ENCODE measurements at regions not wholly inside any gene's neighbourhood (a gene's known extent, or its start where the extent isn't known, plus 50 kb on each side); places are given as distances from the start of the nearest gene placed in this dataset.

DNA sequence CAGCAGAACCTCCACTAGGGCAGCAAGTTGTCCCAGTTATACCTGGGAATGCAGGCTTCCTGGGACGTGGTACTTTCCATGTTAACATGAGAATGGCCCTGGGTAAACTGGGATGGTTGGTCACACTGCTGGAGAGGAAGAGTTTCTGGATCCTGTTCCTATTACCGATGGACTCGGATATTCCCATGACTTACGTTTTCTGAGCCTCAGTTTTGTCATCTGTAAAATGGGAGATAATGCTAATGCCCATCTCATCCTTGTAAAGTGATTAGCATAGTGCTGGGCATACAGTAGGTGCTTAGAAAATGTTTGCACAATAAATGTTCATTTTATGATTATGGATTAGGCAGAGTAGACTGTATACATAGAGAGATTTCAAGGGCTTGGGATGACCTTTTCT, 280.9 kb upstream of the EEF2KMT start:
- no peak for DNase-seq

- no peak for DNase-seq
These were observed 279.8 kb upstream of the EEF2KMT start for GRCh38 chr16:5377280-5377898.

DNA sequence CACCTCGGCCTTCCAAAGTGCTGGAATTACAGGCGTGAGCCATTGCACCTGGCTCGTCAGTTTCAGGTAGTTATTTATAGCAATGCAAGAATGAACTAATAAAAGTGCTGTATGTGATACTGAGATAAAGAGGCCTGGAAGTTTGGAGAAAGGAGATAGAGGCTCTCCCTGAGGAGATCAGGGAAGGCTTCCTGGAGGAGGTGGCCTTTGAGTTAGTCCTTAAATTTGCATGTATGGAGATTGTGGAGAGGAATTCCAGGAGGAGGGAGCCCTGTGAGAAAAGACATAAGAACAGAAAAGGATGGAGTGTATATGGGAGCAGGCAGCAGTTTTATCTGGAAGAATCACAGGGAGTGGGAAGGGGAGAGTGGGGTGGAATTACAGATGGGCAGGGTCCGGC, 276.6 kb upstream of the EEF2KMT start:
- no peak for DNase-seq

GRCh38 chr16:5367951-5368350, 270.4 kb upstream of the EEF2KMT start:
- DNase-seq, result no peak

GRCh38 chr16:5366126-5366525, 268.5 kb upstream of the EEF2KMT start:
- no peak for DNase-seq

- DNase-seq, result no peak
These were observed 266.6 kb upstream of the EEF2KMT start for GRCh38 chr16:5364186-5364585.

DNA sequence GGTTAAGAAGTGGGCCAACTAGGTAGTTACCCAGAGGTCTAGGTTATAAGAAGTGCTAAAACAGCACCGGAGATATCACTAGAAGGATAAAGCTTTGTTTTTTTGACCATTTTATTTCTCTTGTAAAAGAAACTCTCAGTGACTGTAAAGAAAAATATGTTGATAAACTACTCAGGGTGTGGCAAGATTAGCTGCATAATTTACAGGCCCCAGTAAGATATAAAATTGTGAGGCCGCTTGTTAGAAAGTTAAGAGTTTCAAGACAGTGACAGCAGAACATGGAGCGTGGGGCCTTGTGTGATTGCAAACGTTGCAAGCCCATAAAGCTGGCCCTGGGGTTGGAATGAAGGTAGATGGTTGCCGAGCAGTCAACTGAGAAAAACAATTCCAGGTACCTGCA, 263.7 kb upstream of the EEF2KMT start:
- DNase-seq, result no peak

- DNase-seq, result no peak
These were observed 257.1 kb upstream of the EEF2KMT start for GRCh38 chr16:5354645-5355044.

- no peak for DNase-seq
These were observed 252.3 kb upstream of the EEF2KMT start for GRCh38 chr16:5349670-5350517.

GRCh38 chr16:5349101-5349500, 251.5 kb upstream of the EEF2KMT start:
- no peak for DNase-seq

DNA sequence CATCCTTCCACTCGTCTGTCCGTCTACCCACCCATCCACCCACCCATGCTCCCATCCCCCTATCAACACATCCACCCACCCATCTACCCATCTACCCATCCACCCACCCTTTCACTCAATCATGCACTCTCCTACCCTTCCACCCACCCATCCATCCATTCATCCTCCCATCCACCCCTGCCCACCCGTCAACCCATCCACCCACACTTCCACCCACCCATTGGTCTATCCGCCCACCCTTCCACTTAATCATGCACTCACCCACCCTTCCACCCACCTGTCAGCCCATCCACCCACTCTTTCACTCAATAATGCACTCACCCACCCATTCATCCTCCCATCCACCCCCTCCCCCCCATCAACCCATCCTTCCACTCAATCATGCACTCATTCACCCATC, 250.0 kb upstream of the EEF2KMT start:
- no peak for DNase-seq

- DNase-seq, result no peak
These were observed 239.3 kb upstream of the EEF2KMT start for GRCh38 chr16:5336941-5337340.

DNA sequence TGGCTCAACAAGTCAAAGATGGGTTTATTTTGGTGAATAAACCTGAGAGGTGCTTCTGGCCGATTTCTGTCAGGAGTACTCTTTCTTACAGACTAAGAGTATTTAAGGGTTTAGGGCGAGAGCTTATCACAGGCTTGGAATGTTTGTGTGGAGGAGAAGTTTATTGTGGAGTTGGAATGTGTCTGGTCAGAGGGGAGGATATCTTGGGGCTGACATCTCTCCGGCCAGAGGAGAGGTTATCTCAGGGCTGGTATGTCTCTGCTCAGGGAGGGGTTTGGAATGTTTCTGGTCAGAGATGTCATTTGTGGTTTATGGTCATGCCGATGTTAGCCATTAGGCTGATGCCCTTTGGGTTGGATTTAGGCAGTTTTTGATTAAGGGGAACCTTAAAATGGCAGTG, 236.4 kb upstream of the EEF2KMT start:
- DNase-seq, result no peak

GRCh38 chr16:5333126-5333525, 235.5 kb upstream of the EEF2KMT start:
- DNase-seq, result no peak

GRCh38 chr16:5330058-5330457, 232.5 kb upstream of the EEF2KMT start:
- DNase-seq, result no peak

DNA sequence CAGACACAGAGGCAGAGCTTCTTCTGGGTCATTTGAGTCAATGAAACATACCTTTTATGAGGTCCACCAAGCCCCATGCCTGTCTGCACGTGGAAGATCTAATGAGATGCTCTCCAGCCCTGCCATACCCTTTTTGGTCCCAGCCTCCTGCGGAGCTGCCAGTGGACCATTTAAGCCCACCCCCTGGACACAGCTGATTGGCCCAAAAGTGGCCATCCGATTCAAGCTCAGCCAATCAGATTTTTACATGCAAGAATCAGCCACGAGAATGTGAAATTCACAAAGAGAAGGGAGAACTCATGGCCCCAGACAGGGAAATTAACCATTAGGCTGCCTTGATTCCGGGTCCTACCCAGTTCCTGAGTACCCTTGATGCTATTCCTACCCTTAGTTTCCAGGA, 231.0 kb upstream of the EEF2KMT start:
- DNase-seq, result no peak

GRCh38 chr16:5326395-5326794, 228.8 kb upstream of the EEF2KMT start:
- no peak for DNase-seq

- no peak for DNase-seq
These were observed 228.3 kb upstream of the EEF2KMT start for GRCh38 chr16:5325932-5326331.

- no peak for DNase-seq
These were observed 225.9 kb upstream of the EEF2KMT start for GRCh38 chr16:5323284-5324141.

GRCh38 chr16:5321930-5322329, 224.3 kb upstream of the EEF2KMT start:
- no peak for DNase-seq

DNA sequence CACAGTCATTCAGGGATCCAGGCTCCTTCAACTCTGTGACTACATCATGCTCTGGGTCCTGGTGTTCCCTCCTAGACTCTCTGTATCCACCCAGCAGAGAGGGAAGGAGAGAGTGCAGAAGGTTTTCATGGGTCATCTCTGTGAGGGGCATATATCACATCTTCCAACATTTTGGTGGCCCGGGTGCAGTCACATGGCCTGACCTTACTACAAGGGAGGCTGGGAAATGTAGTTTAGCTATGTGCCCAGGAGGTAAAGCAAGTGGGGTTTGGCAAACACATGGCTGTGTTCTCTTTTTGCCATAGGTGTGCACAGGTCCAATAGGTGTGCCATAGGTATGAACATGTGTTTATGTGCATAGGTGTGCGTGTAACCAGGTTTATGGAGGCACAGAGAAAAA, 222.2 kb upstream of the EEF2KMT start:
- no peak for DNase-seq

DNA sequence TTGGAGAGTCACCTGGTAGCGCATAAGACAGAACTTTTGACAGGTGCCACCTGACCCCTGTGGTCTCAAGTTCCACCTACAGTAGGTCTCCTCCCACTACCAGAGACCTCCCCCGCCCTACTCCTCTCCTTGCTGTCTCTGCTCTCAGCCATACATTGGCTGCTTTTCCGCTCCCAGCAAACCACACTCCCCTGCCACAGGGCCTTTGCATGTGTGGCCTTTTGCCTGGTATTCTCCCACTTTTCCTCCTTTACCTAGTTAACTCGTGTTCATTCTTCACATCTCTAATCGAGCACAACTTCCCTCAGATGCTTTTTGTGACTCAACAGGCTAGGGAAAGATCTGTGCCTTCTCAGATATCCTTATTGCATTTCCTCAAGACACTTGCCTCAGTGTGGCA, 218.3 kb upstream of the EEF2KMT start:
- no peak for DNase-seq

GRCh38 chr16:5314377-5314776, 216.8 kb upstream of the EEF2KMT start:
- no peak for DNase-seq

All from NCI-H2107 (cell line).